HG03457 (cell line): ENCODE measurements at regions not wholly inside any gene's neighbourhood (a gene's known extent, or its start where the extent isn't known, plus 50 kb on each side); places are given as distances from the start of the nearest gene placed in this dataset.
"Not testable (repeated sequence)": the region's sequence is repeated elsewhere in the genome, so short reads cannot be mapped to it uniquely, and the experiment has no call there.

Experiments
- ATAC-seq: cut with Tn5 transposase; IDR thresholded peaks from one replicate; pipeline ENCODE4 v1.9.1; 2021; ENCODE audit warnings: moderate number of reproducible peaks; ENCODE audit not compliant: unreplicated experiment

GRCh38 chr13:74272826-74273225, 138.6 kb upstream of the KLF12 start:
- ATAC-seq: no peak

- no peak for ATAC-seq
Measured at GRCh38 chr13:74270018-74270417, 135.8 kb upstream of the KLF12 start.

- ATAC-seq: no peak
Measured at GRCh38 chr13:74266861-74267260, 132.7 kb upstream of the KLF12 start.

- ATAC-seq: no peak
Measured at GRCh38 chr13:74266309-74266708, 132.1 kb upstream of the KLF12 start.

- no peak for ATAC-seq
Measured at GRCh38 chr13:74264333-74264732, 130.1 kb upstream of the KLF12 start.

- not testable (repeated sequence) for ATAC-seq
Measured at GRCh38 chr13:74260420-74260819, 126.2 kb upstream of the KLF12 start.

GRCh38 chr13:74259641-74260040, 125.4 kb upstream of the KLF12 start:
- no peak for ATAC-seq

GRCh38 chr13:74258961-74259360, 124.8 kb upstream of the KLF12 start:
- ATAC-seq: no peak

- no peak for ATAC-seq
Measured at GRCh38 chr13:74256969-74257368, 122.8 kb upstream of the KLF12 start.

GRCh38 chr13:74253161-74253560, 119.0 kb upstream of the KLF12 start:
- ATAC-seq: no peak

- no peak for ATAC-seq
Measured at GRCh38 chr13:74251778-74252519, 117.7 kb upstream of the KLF12 start.

GRCh38 chr13:74250738-74251190, 116.6 kb upstream of the KLF12 start:
- ATAC-seq: no peak

GRCh38 chr13:74248477-74248876, 114.3 kb upstream of the KLF12 start:
- no peak for ATAC-seq

- ATAC-seq: no peak
Measured at GRCh38 chr13:74246487-74246886, 112.3 kb upstream of the KLF12 start.

- ATAC-seq: no peak
Measured at GRCh38 chr13:74243637-74244526, 109.7 kb upstream of the KLF12 start.

- not testable (repeated sequence) for ATAC-seq
Measured at GRCh38 chr13:74241343-74241742, 107.1 kb upstream of the KLF12 start.

- ATAC-seq: no peak
Measured at GRCh38 chr13:74230984-74231501, 96.8 kb upstream of the KLF12 start.

- ATAC-seq: no peak
Measured at GRCh38 chr13:74229242-74229641, 95.0 kb upstream of the KLF12 start.

- no peak for ATAC-seq
Measured at GRCh38 chr13:74227476-74228158, 93.4 kb upstream of the KLF12 start.

GRCh38 chr13:74226791-74227475, 92.7 kb upstream of the KLF12 start:
- no peak for ATAC-seq

GRCh38 chr13:74221752-74222151, 87.5 kb upstream of the KLF12 start:
- no peak for ATAC-seq
